Tibial nerve (tissue), 4 donors: ENCODE measurements at regions not wholly inside any gene's neighbourhood (a gene's known extent, or its start where the extent isn't known, plus 50 kb on each side); places are given as distances from the start of the nearest gene placed in this dataset.

ENCODE experiments used
- EP300 ChIP-seq, 2 donors: sonication (generic); formaldehyde crosslinking; IDR thresholded peaks; one replicate each; pipeline ENCODE4 v1.6.1; 2017; ENCODE audit warnings: antibody characterized with exemption in 2 of 2, mild to moderate bottlenecking in 1 of 2
- POLR2A ChIP-seq, 2 donors: fragments of 450-650 bp; IDR thresholded peaks; one replicate each; pipeline ENCODE4 v1.6.1; 2017; ENCODE audit warnings: antibody characterized with exemption in 2 of 2, mild to moderate bottlenecking in 2 of 2, moderate library complexity in 2 of 2
- TF ChIP-seq, protein P1 (sequence below), 5 experiments: fragments of 200-600 bp in 3 of 5; fragments of 450-650 bp in 2 of 5; sonication (generic) in 3 of 5; IDR thresholded peaks; one replicate each; pipeline ENCODE4 v1.5.1; 2016 to 2019; ENCODE audit warnings: antibody characterized with exemption in 5 of 5, mild to moderate bottlenecking in 3 of 5, moderate library complexity in 2 of 5

GRCh38 chr11:88406876-88407275, 69.3 kb upstream of the CTSC start:
- TF ChIP-seq, protein P1, sequence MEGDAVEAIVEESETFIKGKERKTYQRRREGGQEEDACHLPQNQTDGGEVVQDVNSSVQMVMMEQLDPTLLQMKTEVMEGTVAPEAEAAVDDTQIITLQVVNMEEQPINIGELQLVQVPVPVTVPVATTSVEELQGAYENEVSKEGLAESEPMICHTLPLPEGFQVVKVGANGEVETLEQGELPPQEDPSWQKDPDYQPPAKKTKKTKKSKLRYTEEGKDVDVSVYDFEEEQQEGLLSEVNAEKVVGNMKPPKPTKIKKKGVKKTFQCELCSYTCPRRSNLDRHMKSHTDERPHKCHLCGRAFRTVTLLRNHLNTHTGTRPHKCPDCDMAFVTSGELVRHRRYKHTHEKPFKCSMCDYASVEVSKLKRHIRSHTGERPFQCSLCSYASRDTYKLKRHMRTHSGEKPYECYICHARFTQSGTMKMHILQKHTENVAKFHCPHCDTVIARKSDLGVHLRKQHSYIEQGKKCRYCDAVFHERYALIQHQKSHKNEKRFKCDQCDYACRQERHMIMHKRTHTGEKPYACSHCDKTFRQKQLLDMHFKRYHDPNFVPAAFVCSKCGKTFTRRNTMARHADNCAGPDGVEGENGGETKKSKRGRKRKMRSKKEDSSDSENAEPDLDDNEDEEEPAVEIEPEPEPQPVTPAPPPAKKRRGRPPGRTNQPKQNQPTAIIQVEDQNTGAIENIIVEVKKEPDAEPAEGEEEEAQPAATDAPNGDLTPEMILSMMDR (IDR thresholded peaks at IDR 0.05) = no peak
- no peak for TF ChIP-seq POLR2A (IDR thresholded peaks at IDR 0.05)
- TF ChIP-seq EP300 (IDR thresholded peaks at IDR 0.05) = no peak
